Psoas muscle (tissue), 7 donors: ENCODE measurements at regions not wholly inside any gene's neighbourhood (a gene's known extent, or its start where the extent isn't known, plus 50 kb on each side); places are given as distances from the start of the nearest gene placed in this dataset.

Experiments
- ATAC-seq, 4 donors: fragments of 200-7000 bp; cut with Tn5 transposase; one replicate each; pipeline ENCODE4 v1.9.1; 2020; ENCODE audit warnings: moderate library complexity in 3 of 4, mild to moderate bottlenecking in 2 of 4
- DNase-seq, 2 donors: peaks; one replicate each; pipeline ENCODE4 v3.0.0-alpha.2; 2020
- H3K27ac ChIP-seq: fragments of 200-600 bp; one replicate; pipeline ENCODE4 v1.8.0; 2022
- H3K27me3 ChIP-seq, 3 donors: fragments of 200-600 bp in 1 of 3; one replicate each; pipeline versions ENCODE4 v1.6.1 to v1.8.0; 2013 to 2022; ENCODE audit warnings: low read length in 2 of 3, mild to moderate bottlenecking in 2 of 3, moderate library complexity in 1 of 3; ENCODE audit not compliant: insufficient read depth in 3 of 3
- H3K36me3 ChIP-seq, 2 donors: fragments of 200-600 bp in 1 of 2; one replicate each; pipeline versions ENCODE4 v1.6.1 to v1.8.0; 2013 to 2022; ENCODE audit warnings: low read depth in 1 of 2, mild to moderate bottlenecking in 1 of 2, moderate library complexity in 1 of 2; ENCODE audit not compliant: insufficient read depth in 1 of 2
- H3K4me1 ChIP-seq: fragments of 200-600 bp; one replicate; pipeline ENCODE4 v1.8.0; 2022
- H3K4me3 ChIP-seq: fragments of 200-600 bp; one replicate; pipeline ENCODE4 v1.8.0; 2022; ENCODE audit warnings: mild to moderate bottlenecking
- H3K9me3 ChIP-seq: fragments of 200-600 bp; one replicate; pipeline ENCODE4 v1.8.0; 2022
- CTCF ChIP-seq: fragments of 200-600 bp; IDR thresholded peaks from one replicate; pipeline ENCODE4 v1.8.0; 2022; ENCODE audit warnings: antibody characterized with exemption
- WGBS, 3 donors: extraction: QIAGEN DNeasy Blood & Tissue Kit; methylation state at CpG; one replicate each; pipeline versions ENCODE4 v1.1.6 to v1.1.7; 2013; 5-methylcytosine and 5-hydroxymethylcytosine counted together
- intact Hi-C, 2 donors: fragments of 100-400 bp; cut with DNase I; formaldehyde crosslinking; loops; one replicate each; pipeline versions ENCODE4 v1.11.0 to v1.14.2; 2022
- donor health status: healthy with polysubstance abuse.
- donor health status: DM: no; HTN: no; CAD: no; lungs with moderate emphysema.
- donor health status: Bipolar disorder and iron deficiency.
- donor health status: healthy.
- donor health status: DM: yes; HTN: yes; CAD: no.
- donor health status: DM: no; HTN: no; CAD: no.
- donor health status: DM: yes; HTN: yes; CAD: no.

GRCh38 chr6:121853686-121854085 is 418.2 kb downstream of the GJA1 start:
- Histone ChIP-seq H3K27me3 (no peaks in the 10 kb centered on the region), H3K4me3 (no peak overlapping the region), H3K36me3 (no peaks in the 10 kb centered on the region), H3K9me3 (no peaks in the 10 kb centered on the region), H3K27ac (no peak overlapping the region), H3K4me1 (no peaks in the 10 kb centered on the region)
- TF ChIP-seq CTCF: no peak
- DNase-seq: no peak
- ATAC-seq: no peak
- intact Hi-C loops: loop anchor here in 1 of 2 donors (5.0 kb wide), 1 partner anchor 421 kb away; no protein-coding TSS in a partner anchor
- 86 to 90% (median 89%) methylated on average over 4 of the region's 4 CpGs for WGBS, 3 donors

GRCh38 chr6:121855521-121855920 is 420.1 kb downstream of the GJA1 start:
- 73 to 75% (median 74%) methylated on average over 4 of the region's 4 CpGs for WGBS, 3 donors

GRCh38 chr6:121856296-121856695 is 420.9 kb downstream of the GJA1 start:
- 74 to 84% (median 82%) methylated on average over 2 of the region's 2 CpGs for WGBS, 3 donors
- no peaks in the 10 kb centered on the region for H3K9me3 ChIP-seq
- no peaks in the 10 kb centered on the region for H3K4me1 ChIP-seq
- H3K4me3 ChIP-seq: no peak overlapping the region
- H3K27me3 ChIP-seq: no peaks in the 10 kb centered on the region
- no peak for TF ChIP-seq CTCF
- H3K27ac ChIP-seq: no peak overlapping the region
- intact Hi-C loops: no loop called here
- no peaks in the 10 kb centered on the region for H3K36me3 ChIP-seq
- DNase-seq (no peak), ATAC-seq (no peak)

More at GRCh38 chr6:121855521-121855920, 420.1 kb downstream of the GJA1 start:
- Histone ChIP-seq H3K27me3 (no peaks in the 10 kb centered on the region), H3K4me3 (no peak overlapping the region), H3K27ac (no peak overlapping the region), H3K4me1 (no peaks in the 10 kb centered on the region), H3K36me3 (no peaks in the 10 kb centered on the region), H3K9me3 (no peaks in the 10 kb centered on the region)
- TF ChIP-seq CTCF: no peak
- DNase-seq (no peak), ATAC-seq (no peak)
- intact Hi-C loops: no loop called here

DNA sequence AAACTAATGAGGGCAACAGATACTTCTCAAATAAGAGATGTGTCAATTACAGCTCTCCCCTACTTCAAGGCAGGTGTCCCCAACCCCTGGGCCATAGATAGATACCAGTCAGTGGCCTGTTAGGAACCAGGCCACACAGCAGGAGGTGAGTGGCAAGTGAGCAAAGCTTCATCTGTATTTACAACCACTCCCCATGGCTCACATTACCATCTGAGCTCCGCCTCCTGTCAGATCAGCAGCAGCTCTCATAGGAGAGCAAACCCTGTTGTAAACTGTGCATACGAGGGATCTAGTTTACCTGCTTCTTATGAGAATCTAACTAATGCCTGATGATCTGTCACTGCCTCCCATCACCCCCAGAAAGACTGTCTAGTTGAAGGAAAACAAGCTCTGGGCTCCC is 422.1 kb downstream of the GJA1 start:
- no peak overlapping the region for H3K27ac ChIP-seq
- no peaks in the 10 kb centered on the region for H3K9me3 ChIP-seq
- DNase-seq (no peak), ATAC-seq (no peak)
- H3K4me1 ChIP-seq: no peaks in the 10 kb centered on the region
- TF ChIP-seq CTCF: no peak
- no peaks in the 10 kb centered on the region for H3K27me3 ChIP-seq
- 75 to 85% (median 78%) methylated on average over 2 of the region's 2 CpGs for WGBS, 3 donors
- no peak overlapping the region for H3K4me3 ChIP-seq
- H3K36me3 ChIP-seq: no peaks in the 10 kb centered on the region
- intact Hi-C loops: no loop called here

- Histone ChIP-seq H3K27me3 (no peaks in the 10 kb centered on the region), H3K4me1 (no peaks in the 10 kb centered on the region), H3K27ac (no peak overlapping the region), H3K36me3 (no peaks in the 10 kb centered on the region), H3K4me3 (no peak overlapping the region), H3K9me3 (no peaks in the 10 kb centered on the region)
- ATAC-seq (no peak), DNase-seq (no peak)
- intact Hi-C loops: no loop called here
- 87 to 93% (median 91%) methylated on average over 4 of the region's 4 CpGs for WGBS, 3 donors
- no peak for TF ChIP-seq CTCF
These were observed 422.9 kb downstream of the GJA1 start for GRCh38 chr6:121858310-121858709.
